ENCODE measurements at regions not wholly inside any gene's neighbourhood (a gene's known extent, or its start where the extent isn't known, plus 50 kb on each side); places are given as distances from the start of the nearest gene placed in this dataset.

GRCh38 chr16:85208643-85209520 lies 96.6 kb upstream of the CIBAR2 start:
- H2AFZ ChIP-seq (ENCODE audit: low read depth, low read length), result no peak overlapping the region
- peaks cover 68% of the 10 kb centered on the region for H3K4me1 ChIP-seq (ENCODE audit: insufficient read depth, low read length)
- TF ChIP-seq CTCF (IDR thresholded peaks at IDR 0.05; ENCODE audit: insufficient read depth, low read depth, low read length), result no peak
- TF ChIP-seq EZH2 (IDR thresholded peaks at IDR 0.05; ENCODE audit: insufficient read depth, low read length), result no peak
- no peaks in the 10 kb centered on the region for H3K27me3 Mint-ChIP-seq (ENCODE audit: low read depth, unreplicated experiment)
- no peak overlapping the region for H3K27ac Mint-ChIP-seq (ENCODE audit: unreplicated experiment)
- DNase-seq (ENCODE audit: low read depth) (no peak), FAIRE-seq (no peak)
- peaks cover 29% of the 10 kb centered on the region for H4K20me1 ChIP-seq (ENCODE audit: insufficient read depth, low read length)
- H3K4me3 ChIP-seq (ENCODE audit: insufficient read depth, low read depth, low read length), result no peak overlapping the region
- H3K9ac ChIP-seq (ENCODE audit: low read length), result no peak overlapping the region
- peaks cover 5% of the 10 kb centered on the region for H3K36me3 Mint-ChIP-seq (ENCODE audit: low read depth, unreplicated experiment)
- H3K4me2 ChIP-seq (ENCODE audit: low read length), result no peak overlapping the region
- H3K4me1 Mint-ChIP-seq (ENCODE audit: low read depth, unreplicated experiment), result peaks cover 32% of the 10 kb centered on the region
- H3K79me2 ChIP-seq (ENCODE audit: insufficient read depth, low read length), result peaks cover 27% of the 10 kb centered on the region
- no peaks in the 10 kb centered on the region for H3K27me3 ChIP-seq (ENCODE audit: insufficient read depth, low read length)
- no peaks in the 10 kb centered on the region for H3K9me3 ChIP-seq (ENCODE audit: insufficient read depth, low read depth, low read length)
- H3K36me3 ChIP-seq (ENCODE audit: insufficient read depth, low read length), result no peaks in the 10 kb centered on the region
- H3K4me3 Mint-ChIP-seq (ENCODE audit: unreplicated experiment), result no peak overlapping the region
- no peak overlapping the region for H3K27ac ChIP-seq (ENCODE audit: low read depth, low read length)
- peaks cover 5% of the 10 kb centered on the region for H3K9me3 Mint-ChIP-seq (ENCODE audit: unreplicated experiment)

- TF ChIP-seq CTCF (IDR thresholded peaks at IDR 0.05; ENCODE audit: insufficient read depth, low read depth, low read length) (peak; percentile 16), EZH2 (IDR thresholded peaks at IDR 0.05; ENCODE audit: insufficient read depth, low read length) (no peak)
- no peaks in the 10 kb centered on the region for H3K9me3 ChIP-seq (ENCODE audit: insufficient read depth, low read depth, low read length)
- no peaks in the 10 kb centered on the region for H3K27me3 ChIP-seq (ENCODE audit: insufficient read depth, low read length)
- H3K79me2 ChIP-seq (ENCODE audit: insufficient read depth, low read length), result peaks cover 31% of the 10 kb centered on the region
- no peak overlapping the region for H3K4me3 Mint-ChIP-seq (ENCODE audit: unreplicated experiment)
- no peaks in the 10 kb centered on the region for H3K27me3 Mint-ChIP-seq (ENCODE audit: low read depth, unreplicated experiment)
- peak overlapping the region; percentile 4 for H3K27ac ChIP-seq (ENCODE audit: low read depth, low read length)
- H3K4me1 Mint-ChIP-seq (ENCODE audit: low read depth, unreplicated experiment), result peaks cover 26% of the 10 kb centered on the region
- H4K20me1 ChIP-seq (ENCODE audit: insufficient read depth, low read length), result peaks cover 29% of the 10 kb centered on the region
- peak overlapping the region; percentile 7 for H3K4me2 ChIP-seq (ENCODE audit: low read length)
- no peak overlapping the region for H3K27ac Mint-ChIP-seq (ENCODE audit: unreplicated experiment)
- DNase-seq (ENCODE audit: low read depth) (no peak), FAIRE-seq (no peak)
- H3K36me3 ChIP-seq (ENCODE audit: insufficient read depth, low read length), result no peaks in the 10 kb centered on the region
- peaks cover 5% of the 10 kb centered on the region for H3K36me3 Mint-ChIP-seq (ENCODE audit: low read depth, unreplicated experiment)
- H3K4me1 ChIP-seq (ENCODE audit: insufficient read depth, low read length), result peaks cover 62% of the 10 kb centered on the region
- H2AFZ ChIP-seq (ENCODE audit: low read depth, low read length), result no peak overlapping the region
- peaks cover 5% of the 10 kb centered on the region for H3K9me3 Mint-ChIP-seq (ENCODE audit: unreplicated experiment)
- peak overlapping the region; percentile 6 for H3K9ac ChIP-seq (ENCODE audit: low read length)
- H3K4me3 ChIP-seq (ENCODE audit: insufficient read depth, low read depth, low read length), result no peak overlapping the region
Measured at GRCh38 chr16:85209526-85210121, 97.4 kb upstream of the CIBAR2 start.
